ENCODE measurements at regions not wholly inside any gene's neighbourhood (a gene's known extent, or its start where the extent isn't known, plus 50 kb on each side); places are given as distances from the start of the nearest gene placed in this dataset.
"Not testable (repeated sequence)": the region's sequence is repeated elsewhere in the genome, so short reads cannot be mapped to it uniquely, and the experiment has no call there.

GRCh38 chr12:131411827-131412226 is 299.1 kb upstream of the SFSWAP start:
- TF ChIP-seq POLR2A, CTCF (IDR thresholded peaks at IDR 0.05): not testable (repeated sequence)

All from lower leg skin (tissue), 3 donors.